ENCODE measurements at regions not wholly inside any gene's neighbourhood (a gene's known extent, or its start where the extent isn't known, plus 50 kb on each side); places are given as distances from the start of the nearest gene placed in this dataset.

GRCh38 chr9:106653213-106653612, 209.8 kb upstream of the ZNF462 start:
- no peak for TF ChIP-seq CREB1 (IDR thresholded peaks at IDR 0.05; ENCODE audit: low read depth)

GRCh38 chr9:106655966-106656365, 207.0 kb upstream of the ZNF462 start:
- TF ChIP-seq YY1 (IDR thresholded peaks at IDR 0.05; ENCODE audit: low read depth) (no peak), REST (IDR thresholded peaks at IDR 0.05; ENCODE audit: low read depth) (no peak), TAF1 (IDR thresholded peaks at IDR 0.05; ENCODE audit: low read depth) (no peak), FOXM1 (IDR thresholded peaks at IDR 0.05; ENCODE audit: borderline replicate concordance, low read depth) (no peak), CREB1 (IDR thresholded peaks at IDR 0.05; ENCODE audit: low read depth) (no peak), ZBTB7A (IDR thresholded peaks at IDR 0.05; ENCODE audit: low read depth) (no peak), MAX (IDR thresholded peaks at IDR 0.05) (no peak), CEBPB (IDR thresholded peaks at IDR 0.05) (no peak), EGR1 (IDR thresholded peaks at IDR 0.05) (no peak), USF1 (IDR thresholded peaks at IDR 0.05) (no peak), TCF12 (IDR thresholded peaks at IDR 0.05; ENCODE audit: low read depth) (no peak), RAD21 (IDR thresholded peaks at IDR 0.05; ENCODE audit: low read depth) (no peak), EP300 (IDR thresholded peaks at IDR 0.05; ENCODE audit: borderline replicate concordance) (no peak), TEAD4 (IDR thresholded peaks at IDR 0.05) (no peak), NFIC (IDR thresholded peaks at IDR 0.05) (no peak)

GRCh38 chr9:106657926-106658325, 205.0 kb upstream of the ZNF462 start:
- TF ChIP-seq YY1 (IDR thresholded peaks at IDR 0.05; ENCODE audit: low read depth) = no peak
- TF ChIP-seq CREB1 (IDR thresholded peaks at IDR 0.05; ENCODE audit: low read depth) = no peak

- TF ChIP-seq TAF1 (IDR thresholded peaks at IDR 0.05; ENCODE audit: low read depth) (no peak), CEBPB (IDR thresholded peaks at IDR 0.05) (no peak), USF1 (IDR thresholded peaks at IDR 0.05) (no peak), ZBTB7A (IDR thresholded peaks at IDR 0.05; ENCODE audit: low read depth) (no peak), REST (IDR thresholded peaks at IDR 0.05; ENCODE audit: low read depth) (no peak), TEAD4 (IDR thresholded peaks at IDR 0.05) (no peak), RAD21 (IDR thresholded peaks at IDR 0.05; ENCODE audit: low read depth) (no peak), YY1 (IDR thresholded peaks at IDR 0.05; ENCODE audit: low read depth) (no peak), NFIC (IDR thresholded peaks at IDR 0.05) (no peak), EGR1 (IDR thresholded peaks at IDR 0.05) (no peak), EP300 (IDR thresholded peaks at IDR 0.05; ENCODE audit: borderline replicate concordance) (no peak), CREB1 (IDR thresholded peaks at IDR 0.05; ENCODE audit: low read depth) (no peak), MAX (IDR thresholded peaks at IDR 0.05) (no peak), TCF12 (IDR thresholded peaks at IDR 0.05; ENCODE audit: low read depth) (no peak)
Observed at GRCh38 chr9:106668534-106668933, 194.4 kb upstream of the ZNF462 start.

- TF ChIP-seq EP300 (IDR thresholded peaks at IDR 0.05; ENCODE audit: borderline replicate concordance) (no peak), REST (IDR thresholded peaks at IDR 0.05; ENCODE audit: low read depth) (no peak), TAF1 (IDR thresholded peaks at IDR 0.05; ENCODE audit: low read depth) (no peak), TCF12 (IDR thresholded peaks at IDR 0.05; ENCODE audit: low read depth) (no peak), YY1 (IDR thresholded peaks at IDR 0.05; ENCODE audit: low read depth) (no peak), CEBPB (IDR thresholded peaks at IDR 0.05) (no peak), CREB1 (IDR thresholded peaks at IDR 0.05; ENCODE audit: low read depth) (no peak), ZBTB7A (IDR thresholded peaks at IDR 0.05; ENCODE audit: low read depth) (no peak), EGR1 (IDR thresholded peaks at IDR 0.05) (no peak), FOXM1 (IDR thresholded peaks at IDR 0.05; ENCODE audit: borderline replicate concordance, low read depth) (no peak), MAX (IDR thresholded peaks at IDR 0.05) (no peak), RAD21 (IDR thresholded peaks at IDR 0.05; ENCODE audit: low read depth) (no peak), USF1 (IDR thresholded peaks at IDR 0.05) (no peak)
Observed at GRCh38 chr9:106669835-106670234, 193.1 kb upstream of the ZNF462 start.
